ENCODE measurements at regions not wholly inside any gene's neighbourhood (a gene's known extent, or its start where the extent isn't known, plus 50 kb on each side); places are given as distances from the start of the nearest gene placed in this dataset.

- intact Hi-C loops (cut with micrococcal nuclease): no loop called here
- ATAC-seq (no peak), FAIRE-seq (no peak), DNase-seq (ENCODE audit: extremely low read depth in 1 of 4, low spot score in 3 of 4) (no peak)
- WGBS (ENCODE audit: insufficient coverage, low coverage, missing lambda C conversion rate): under 1% methylated on average over 8 of the region's 8 CpGs
- Histone ChIP-seq H3K27ac (ENCODE audit: extremely low read depth, low read depth, low read length) (no peak overlapping the region), H3K9me3 (replicated peaks; ENCODE audit: control insufficient read depth, insufficient read depth, low read depth, low read length) (no peaks in the 10 kb centered on the region), H2AFZ (ENCODE audit: low read depth, low read length) (no peak overlapping the region), H4K20me1 (replicated peaks; ENCODE audit: control insufficient read depth, insufficient read depth, low read length) (no peaks in the 10 kb centered on the region; the same call in 1 of the 2 replicates), H3K9ac (ENCODE audit: insufficient read depth in 1 of 2, low read depth in 2 of 2, low read length in 2 of 2) (no peak overlapping the region), H3K4me1 (replicated peaks in 1 of 2; ENCODE audit: control insufficient read depth in 2 of 2, insufficient read depth in 2 of 2, low read length in 2 of 2) (no peaks in the 10 kb centered on the region), H3K79me2 (ENCODE audit: control insufficient read depth, insufficient read depth, low read length) (no peaks in the 10 kb centered on the region), H3K36me3 (ENCODE audit: control insufficient read depth, insufficient read depth, low read length) (no peaks in the 10 kb centered on the region), H3K4me2 (ENCODE audit: insufficient read depth, low read length) (no peak overlapping the region), H3K9me1 (ENCODE audit: control insufficient read depth, insufficient read depth, low read length) (no peaks in the 10 kb centered on the region), H3K27me3 (ENCODE audit: control insufficient read depth in 2 of 2, insufficient read depth in 2 of 2, low read length in 2 of 2) (peaks cover 0 to 17% of the 10 kb centered on the region in 2 experiments; a peak in 2 of 5 replicates), H3K4me3 (no peak overlapping the region)
- ChIA-PET POLR2A (interaction anchor here (0.6 to 1.3 kb wide), 2 partner anchors 10 to 214 kb away, joined by 3 to 4 read pairs; no protein-coding TSS in a partner anchor), CTCF (ENCODE audit: low intra/inter-chr PET ratio) (no interaction called here)
- in situ Hi-C loops (cut with MboI): no loop called here
- TF ChIP-seq MIER1 (IDR thresholded peaks at IDR 0.05; ENCODE audit: low read depth): no peak
- TF ChIP-seq RBM22 (IDR thresholded peaks at IDR 0.05; ENCODE audit: low read depth, low read length, poor library complexity, severe bottlenecking): no peak
- no peak for TF ChIP-seq ZNF395 (CRISPR knock-in tag; IDR thresholded peaks at IDR 0.05)
- no peak for TF ChIP-seq RBM39 (optimal IDR thresholded peaks at IDR 0.05; ENCODE audit: low read depth, low read length)
- no TSS peak for BruUV-seq (replicated peaks)
These were observed 513.7 kb upstream of the ID2 start for GRCh38 chr2:8168022-8168717.

Data from K562 (cell line).